GM19395 (cell line): ENCODE measurements at regions not wholly inside any gene's neighbourhood (a gene's known extent, or its start where the extent isn't known, plus 50 kb on each side); places are given as distances from the start of the nearest gene placed in this dataset.

Source experiments
- ATAC-seq: cut with Tn5 transposase; IDR thresholded peaks from one replicate; pipeline ENCODE4 v1.9.1; 2021; ENCODE audit warnings: mild to moderate bottlenecking, moderate library complexity; ENCODE audit not compliant: unreplicated experiment

GRCh38 chr2:731711-732110 is 54.5 kb upstream of the TMEM18 start:
- no peak for ATAC-seq

GRCh38 chr2:729376-729861 is 52.2 kb upstream of the TMEM18 start:
- no peak for ATAC-seq

DNA sequence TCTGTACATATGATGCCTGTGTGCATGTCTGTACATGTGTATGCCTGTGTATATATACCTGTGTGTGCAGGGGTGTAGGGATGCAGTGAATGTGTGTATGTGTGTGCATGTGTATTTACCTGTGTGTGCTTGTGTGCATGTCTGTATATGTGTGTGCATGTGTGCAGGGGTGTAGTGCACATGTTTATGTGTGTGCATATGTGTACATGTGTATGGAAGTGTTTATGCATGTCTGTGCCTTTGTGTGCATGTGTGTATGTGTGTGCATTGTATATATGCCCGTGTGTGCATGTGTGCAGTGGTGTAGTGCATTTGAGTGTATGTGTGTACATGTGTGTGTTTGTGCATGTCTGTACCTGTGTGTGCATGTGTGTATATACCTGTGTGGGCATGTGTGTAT is 51.0 kb upstream of the TMEM18 start:
- no peak for ATAC-seq

DNA sequence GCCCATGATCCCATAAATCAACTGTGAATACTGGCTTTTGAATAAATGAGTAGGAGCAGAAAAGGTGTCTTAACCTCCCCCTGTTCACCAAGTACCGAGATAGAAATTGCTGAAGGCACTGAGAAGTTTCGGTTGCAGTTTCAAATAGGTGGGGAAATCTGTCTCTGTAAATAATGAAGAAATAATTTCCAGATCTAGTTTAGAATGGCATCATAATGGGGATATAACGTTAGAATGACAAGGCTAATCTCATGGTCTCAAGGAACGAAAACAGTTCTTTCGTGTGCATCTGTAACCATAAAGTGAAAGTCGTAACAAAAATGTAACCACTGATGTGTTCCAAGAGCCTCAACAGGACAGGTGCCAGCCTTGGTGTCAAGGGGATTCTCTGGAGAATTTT is 49.9 kb upstream of the TMEM18 start:
- peak; percentile 92 for ATAC-seq
